Activated CD4-positive, CD25-positive, alpha-beta regulatory T cell treated with anti-CD3 and anti-CD28 coated beads, Interleukin-2, amount 50 U/mL, for 24 hours (primary cell): ENCODE measurements at regions not wholly inside any gene's neighbourhood (a gene's known extent, or its start where the extent isn't known, plus 50 kb on each side); places are given as distances from the start of the nearest gene placed in this dataset.

Experiments used
- ATAC-seq, 2 donors: fragments of 150-1000 bp; cut with Tn5 transposase; one replicate each; pipeline ENCODE4 v1.10.0; 2021; ENCODE audit warnings: mild to moderate bottlenecking in 1 of 2, moderate library complexity in 1 of 2

GRCh38 chr5:106976363-106976762, 694.4 kb downstream of the EFNA5 start:
- ATAC-seq = no peak

- no peak for ATAC-seq
Observed at GRCh38 chr5:106974272-106974671, 696.5 kb downstream of the EFNA5 start.

GRCh38 chr5:106966686-106967315, 703.9 kb downstream of the EFNA5 start:
- ATAC-seq = no peak

GRCh38 chr5:106964132-106964531, 706.6 kb downstream of the EFNA5 start:
- ATAC-seq = no peak

- no peak for ATAC-seq
Observed at GRCh38 chr5:106963630-106964029, 707.1 kb downstream of the EFNA5 start.

GRCh38 chr5:106962464-106963230, 708.1 kb downstream of the EFNA5 start:
- no peak for ATAC-seq

GRCh38 chr5:106959387-106959786, 711.4 kb downstream of the EFNA5 start:
- ATAC-seq = no peak

- no peak for ATAC-seq
Observed at GRCh38 chr5:106957336-106957735, 713.4 kb downstream of the EFNA5 start.

GRCh38 chr5:106956886-106957285, 713.9 kb downstream of the EFNA5 start:
- no peak for ATAC-seq

GRCh38 chr5:106956187-106956586, 714.5 kb downstream of the EFNA5 start:
- no peak for ATAC-seq

GRCh38 chr5:106940986-106941385, 729.8 kb downstream of the EFNA5 start:
- no peak for ATAC-seq

- ATAC-seq = no peak
Observed at GRCh38 chr5:106940301-106940846, 730.4 kb downstream of the EFNA5 start.

- no peak for ATAC-seq
Observed at GRCh38 chr5:106923409-106923808, 747.3 kb downstream of the EFNA5 start.

GRCh38 chr5:106921567-106921966, 749.2 kb downstream of the EFNA5 start:
- no peak for ATAC-seq

GRCh38 chr5:106910486-106910885, 760.3 kb downstream of the EFNA5 start:
- no peak for ATAC-seq

- ATAC-seq = no peak
Observed at GRCh38 chr5:106909716-106910115, 761.0 kb downstream of the EFNA5 start.

GRCh38 chr5:106907979-106908378, 762.8 kb downstream of the EFNA5 start:
- no peak for ATAC-seq

- no peak for ATAC-seq
Observed at GRCh38 chr5:106906199-106906598, 764.5 kb downstream of the EFNA5 start.

GRCh38 chr5:106894964-106895363, 775.8 kb downstream of the EFNA5 start:
- no peak for ATAC-seq

GRCh38 chr5:106882035-106882434, 788.7 kb downstream of the EFNA5 start:
- no peak for ATAC-seq

GRCh38 chr5:106880656-106881055, 790.1 kb downstream of the EFNA5 start:
- no peak for ATAC-seq

GRCh38 chr5:106877881-106878280, 792.9 kb downstream of the EFNA5 start:
- no peak for ATAC-seq

- ATAC-seq = no peak
Observed at GRCh38 chr5:106876665-106877194, 794.0 kb downstream of the EFNA5 start.

- ATAC-seq = no peak
Observed at GRCh38 chr5:106876298-106876622, 794.5 kb downstream of the EFNA5 start.
